HG02759 (cell line): ENCODE measurements at regions not wholly inside any gene's neighbourhood (a gene's known extent, or its start where the extent isn't known, plus 50 kb on each side); places are given as distances from the start of the nearest gene placed in this dataset.

ENCODE experiments used
- ATAC-seq: cut with Tn5 transposase; IDR thresholded peaks from one replicate; pipeline ENCODE4 v1.9.1; 2021; ENCODE audit warnings: mild to moderate bottlenecking, moderate library complexity; ENCODE audit not compliant: unreplicated experiment

DNA sequence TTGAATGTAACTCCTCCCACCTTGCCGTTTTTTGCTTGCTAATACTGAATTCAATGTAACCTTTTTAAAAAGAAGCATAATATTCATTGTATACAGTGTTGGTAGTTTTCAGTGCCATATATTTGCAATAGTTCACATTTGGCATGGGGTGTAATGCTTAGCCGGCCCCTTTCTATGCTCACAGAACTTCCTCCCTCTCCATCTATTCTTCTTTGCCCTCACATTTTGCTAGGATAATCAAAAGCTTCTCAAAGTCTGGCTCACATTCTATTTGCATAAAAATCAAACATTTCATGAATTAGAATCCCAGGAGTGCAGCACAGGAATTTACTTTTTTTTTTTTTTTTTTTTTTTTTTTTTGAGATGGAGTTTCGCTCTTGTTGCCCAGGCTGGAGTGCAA is 226.3 kb upstream of the MPDZ start:
- no peak for ATAC-seq

GRCh38 chr9:13503599-13503998 is 224.1 kb upstream of the MPDZ start:
- no peak for ATAC-seq

DNA sequence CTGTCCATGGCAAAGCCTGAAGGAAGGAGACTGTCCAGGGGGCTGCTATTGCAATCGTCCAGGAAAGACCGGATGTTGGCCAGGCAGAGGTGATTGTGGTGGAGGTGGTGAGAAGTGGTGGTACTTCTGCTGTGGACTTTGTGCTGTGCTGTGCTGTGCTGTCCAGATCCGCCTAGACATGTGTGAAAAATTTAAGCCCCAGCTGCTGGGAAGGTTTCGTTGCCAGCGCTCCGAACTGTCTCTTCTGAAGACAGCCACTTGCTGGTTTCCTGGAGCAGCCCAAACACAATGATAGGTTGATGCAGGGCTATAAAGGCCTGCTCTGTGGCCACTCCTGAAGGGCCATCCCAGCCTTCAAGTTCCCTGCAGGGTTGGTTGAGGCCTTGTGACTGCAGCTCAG is 223.0 kb upstream of the MPDZ start:
- no peak for ATAC-seq

DNA sequence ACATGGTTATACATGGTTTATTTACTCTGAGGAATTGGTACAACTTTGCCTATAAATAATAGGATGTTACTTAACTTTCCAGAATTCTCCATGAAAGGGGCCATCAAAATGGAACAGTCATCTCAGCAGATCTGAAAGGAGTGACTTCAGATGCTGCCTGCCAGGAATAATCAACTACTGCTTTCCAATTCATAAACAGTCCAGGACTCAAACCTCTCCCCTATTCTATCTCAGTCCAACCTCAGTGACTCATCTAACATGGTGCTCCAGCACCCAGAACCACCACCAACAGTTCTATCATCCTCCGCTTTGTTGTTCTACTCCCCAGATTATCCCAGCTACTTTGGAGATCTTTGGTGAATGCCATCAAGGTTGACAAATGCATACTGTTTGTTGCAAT is 221.5 kb upstream of the MPDZ start:
- no peak for ATAC-seq

GRCh38 chr9:13500034-13500433 is 220.5 kb upstream of the MPDZ start:
- no peak for ATAC-seq

GRCh38 chr9:13493697-13494096 is 214.2 kb upstream of the MPDZ start:
- no peak for ATAC-seq

DNA sequence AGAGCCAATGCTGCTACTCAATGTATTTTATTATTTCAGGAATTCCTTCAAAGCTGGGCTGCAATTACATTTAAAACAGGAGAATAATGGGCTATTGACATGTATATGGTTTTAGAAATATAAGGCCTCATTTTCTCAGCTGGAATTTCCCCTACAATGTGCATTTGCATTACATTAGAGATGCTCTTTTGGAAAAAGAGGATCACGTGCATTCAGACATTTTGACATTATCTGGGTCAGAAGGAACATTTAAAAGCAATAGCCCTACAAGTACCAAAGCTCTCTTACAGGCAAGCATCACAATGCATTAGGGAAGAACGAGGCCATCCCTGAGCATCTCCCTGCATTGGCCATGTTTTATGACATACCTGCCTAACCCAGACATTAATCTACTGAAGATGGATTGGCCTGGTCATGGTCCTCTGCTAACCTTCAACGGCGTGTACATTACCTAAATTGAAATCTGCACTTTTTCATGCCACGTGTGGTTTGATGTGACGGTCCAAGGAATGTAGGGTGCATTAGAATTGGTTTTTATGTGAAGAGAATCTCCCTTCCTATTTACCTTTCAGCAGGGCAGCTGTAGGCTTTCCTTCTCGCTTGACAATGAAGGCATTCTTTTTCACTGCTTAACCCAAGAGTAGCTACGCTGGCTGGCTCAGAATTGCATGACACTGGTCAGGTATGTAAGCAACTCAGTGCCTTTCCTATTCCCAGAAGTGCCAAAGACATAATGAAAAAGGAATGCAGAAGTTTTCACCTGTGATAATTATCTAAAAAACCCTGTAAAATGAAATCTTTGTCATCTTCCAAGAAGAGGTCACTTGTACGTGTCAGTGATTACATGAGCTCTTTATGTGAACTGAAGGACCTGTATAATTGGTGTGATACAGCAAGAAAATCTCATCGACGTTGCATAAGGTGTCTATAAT is 212.3 kb upstream of the MPDZ start:
- no peak for ATAC-seq

- ATAC-seq = no peak
Measured at GRCh38 chr9:13491138-13491492, 211.6 kb upstream of the MPDZ start.

DNA sequence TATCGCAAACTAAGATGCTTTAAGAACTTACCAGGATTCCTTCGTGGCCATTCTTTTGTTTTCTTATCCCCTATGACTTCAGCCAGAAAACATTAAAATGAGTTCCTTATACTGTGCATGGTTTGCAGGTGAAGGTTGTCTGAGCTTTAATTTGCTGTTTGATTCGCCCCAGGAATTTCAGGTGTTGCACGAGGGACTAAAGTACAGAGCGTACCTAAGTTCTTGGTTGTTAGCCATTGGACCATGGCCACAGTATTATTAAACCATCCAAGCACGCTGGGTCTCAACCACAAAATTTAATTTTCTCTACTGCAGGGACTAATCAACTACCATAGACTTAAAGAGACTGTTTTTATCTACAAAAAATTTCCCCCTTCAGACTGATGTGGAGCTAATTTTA is 208.4 kb upstream of the MPDZ start:
- ATAC-seq = no peak

GRCh38 chr9:13487498-13487897 is 208.0 kb upstream of the MPDZ start:
- ATAC-seq = no peak

- no peak for ATAC-seq
Measured at GRCh38 chr9:13487071-13487470, 207.6 kb upstream of the MPDZ start.

- no peak for ATAC-seq
Measured at GRCh38 chr9:13485068-13485596, 205.6 kb upstream of the MPDZ start.

DNA sequence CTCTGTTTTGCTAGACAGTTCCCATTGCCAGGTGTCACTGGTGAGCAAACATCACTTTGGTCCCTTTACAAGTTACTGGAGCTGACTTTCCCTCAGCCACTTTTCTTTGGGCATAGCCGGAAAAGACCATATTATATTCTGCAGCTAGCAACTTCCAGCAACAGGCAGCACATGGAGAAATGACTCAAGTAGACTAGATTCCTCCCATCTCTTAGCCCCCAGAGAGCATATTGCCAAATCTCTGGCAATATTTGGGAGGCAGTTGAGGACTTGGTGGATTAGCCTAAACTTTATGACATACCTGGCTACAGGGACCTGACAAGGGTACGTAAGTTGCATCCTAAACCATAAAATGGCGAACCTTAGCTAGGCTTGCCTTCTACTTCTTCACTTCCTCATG is 204.7 kb upstream of the MPDZ start:
- ATAC-seq = no peak

- ATAC-seq = no peak
Measured at GRCh38 chr9:13481274-13481673, 201.8 kb upstream of the MPDZ start.

GRCh38 chr9:13480693-13481092 is 201.2 kb upstream of the MPDZ start:
- ATAC-seq = no peak

- ATAC-seq = no peak
Measured at GRCh38 chr9:13479096-13479495, 199.6 kb upstream of the MPDZ start.

GRCh38 chr9:13478639-13479038 is 199.1 kb upstream of the MPDZ start:
- no peak for ATAC-seq

DNA sequence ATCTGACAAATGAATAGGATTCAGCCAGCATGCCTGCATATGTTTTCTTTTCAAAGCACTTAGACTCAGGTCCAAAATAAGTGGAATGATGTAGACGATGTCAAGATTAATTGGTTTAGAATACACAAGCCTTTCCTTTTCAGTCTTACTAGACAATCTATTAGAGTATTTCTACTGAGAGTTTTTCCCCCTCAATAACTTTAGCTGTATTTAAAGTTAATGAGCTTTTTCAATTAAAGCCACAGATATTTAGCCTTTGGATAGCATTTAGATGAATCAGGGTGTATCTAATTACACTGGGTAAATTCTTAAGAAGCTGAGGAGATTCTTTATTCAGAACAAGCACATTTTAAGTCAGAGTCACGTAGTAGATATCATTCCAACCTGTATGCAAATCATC is 198.7 kb upstream of the MPDZ start:
- ATAC-seq = no peak

GRCh38 chr9:13470836-13471235 is 191.3 kb upstream of the MPDZ start:
- no peak for ATAC-seq

DNA sequence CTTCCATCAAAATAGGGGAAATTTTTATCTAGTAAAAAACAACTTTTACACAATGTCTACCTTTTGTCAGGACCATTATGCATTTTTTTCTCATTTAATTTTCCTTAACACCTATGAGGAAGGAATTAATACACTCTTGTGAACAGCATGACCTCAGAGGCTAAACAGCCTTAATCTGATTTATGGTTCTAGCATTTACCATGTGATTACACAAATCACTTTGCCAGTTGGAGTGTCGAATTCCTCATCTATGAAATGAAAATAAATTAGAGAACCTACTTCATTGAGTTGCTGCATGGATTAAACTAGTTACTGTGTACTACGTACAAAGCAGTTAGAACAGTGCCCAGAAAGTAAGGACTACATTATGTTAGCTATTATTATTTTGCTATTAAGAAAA is 187.7 kb upstream of the MPDZ start:
- no peak for ATAC-seq

DNA sequence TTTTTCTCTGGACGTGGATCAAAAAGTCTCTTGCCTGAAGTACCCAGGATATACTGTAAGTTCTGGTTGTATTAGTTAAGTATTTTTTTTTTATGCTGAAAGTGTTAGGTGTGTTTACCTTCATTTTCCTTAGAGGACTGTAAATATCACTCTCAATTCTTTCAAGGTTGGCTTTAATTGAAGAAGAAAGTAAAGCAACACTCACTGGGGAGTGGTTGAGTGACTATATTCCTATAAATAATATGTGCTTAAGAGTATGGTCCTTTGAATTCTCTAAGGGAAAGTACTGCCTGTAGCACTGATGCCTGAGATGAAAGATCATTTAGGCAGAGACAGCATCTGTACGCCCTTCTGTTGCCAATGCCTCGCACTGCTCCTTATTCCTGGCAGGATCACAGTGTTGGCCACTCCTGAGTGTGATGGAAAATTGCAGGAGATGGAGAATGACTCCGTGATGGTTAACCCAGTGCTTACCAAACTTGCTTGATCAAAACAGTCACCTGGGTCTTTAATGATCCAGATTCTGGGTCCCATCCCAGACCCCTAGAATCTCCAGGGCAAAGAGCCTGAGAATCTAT is 182.0 kb upstream of the MPDZ start:
- no peak for ATAC-seq

- no peak for ATAC-seq
Measured at GRCh38 chr9:13459071-13459470, 179.6 kb upstream of the MPDZ start.
